SK-N-SH treated with all-trans-retinoic acid at 6 μM for 48 hours (cell line): ENCODE measurements at regions not wholly inside any gene's neighbourhood (a gene's known extent, or its start where the extent isn't known, plus 50 kb on each side); places are given as distances from the start of the nearest gene placed in this dataset.

ENCODE experiments used
- ARNTL ChIP-seq: fragments of 450-650 bp; formaldehyde crosslinking; IDR thresholded peaks from 2 replicates; pipeline ENCODE4 v1.5.0; 2020; ENCODE audit warnings: low read depth, mild to moderate bottlenecking, moderate library complexity, borderline replicate concordance
- BACH2 ChIP-seq: fragments of 250-450 bp; sonication (Bioruptor Pico); IDR thresholded peaks from 2 replicates; pipeline ENCODE4 v1.9.0; 2021; ENCODE audit warnings: mild to moderate bottlenecking, borderline replicate concordance
- CSDC2 ChIP-seq: fragments of 250-450 bp; sonication (Bioruptor Pico); IDR thresholded peaks from 2 replicates; pipeline ENCODE4 v1.5.0; 2020; ENCODE audit warnings: mild to moderate bottlenecking, moderate library complexity
- OSR1 ChIP-seq: fragments of 250-450 bp; sonication (Bioruptor Pico); IDR thresholded peaks from 2 replicates; pipeline ENCODE4 v1.8.0; 2022; ENCODE audit warnings: moderate library complexity, mild to moderate bottlenecking, inconsistent platforms
- PATZ1 ChIP-seq: fragments of 250-450 bp; sonication (Bioruptor Pico); IDR thresholded peaks from 2 replicates; pipeline ENCODE4 v1.8.0; 2020; ENCODE audit warnings: mild to moderate bottlenecking, moderate library complexity, borderline replicate concordance
- PPARA ChIP-seq: fragments of 250-450 bp; sonication (Bioruptor Pico); IDR thresholded peaks from 2 replicates; pipeline ENCODE4 v1.5.0; 2020; ENCODE audit warnings: mild to moderate bottlenecking, borderline replicate concordance
- RARB ChIP-seq: fragments of 250-450 bp; sonication (Bioruptor Pico); IDR thresholded peaks from 2 replicates; pipeline ENCODE4 v1.8.0; 2021; ENCODE audit warnings: mild to moderate bottlenecking, moderate library complexity
- TCF4 ChIP-seq: fragments of 250-450 bp; sonication (Bioruptor Pico); IDR thresholded peaks from 2 replicates; pipeline ENCODE4 v1.8.0; 2021; ENCODE audit warnings: mild to moderate bottlenecking, moderate library complexity, borderline replicate concordance
- TSHZ2 ChIP-seq: fragments of 250-450 bp; sonication (Bioruptor Pico); IDR thresholded peaks from 2 replicates; pipeline ENCODE4 v1.5.0; 2020; ENCODE audit warnings: mild to moderate bottlenecking, moderate library complexity
- ZC3H10 ChIP-seq: fragments of 250-450 bp; sonication (Bioruptor Pico); IDR thresholded peaks from 2 replicates; pipeline ENCODE4 v1.5.1; 2021; ENCODE audit warnings: mild to moderate bottlenecking, moderate library complexity
- ZFP30 ChIP-seq: fragments of 450-650 bp; formaldehyde crosslinking; IDR thresholded peaks from 2 replicates; pipeline ENCODE4 v1.5.0; 2022; ENCODE audit warnings: mild to moderate bottlenecking, moderate library complexity
- ZNF70 ChIP-seq: fragments of 450-650 bp; formaldehyde crosslinking; IDR thresholded peaks from 2 replicates; pipeline ENCODE4 v1.5.0; 2020; ENCODE audit warnings: mild to moderate bottlenecking, moderate library complexity

- no peak for TF ChIP-seq TCF4 (CRISPR knock-in tag)
- no peak for TF ChIP-seq PPARA (CRISPR knock-in tag)
- no peak for TF ChIP-seq OSR1 (CRISPR knock-in tag)
- no peak for TF ChIP-seq RARB (CRISPR knock-in tag)
- TF ChIP-seq BACH2 (CRISPR knock-in tag) = no peak
- no peak for TF ChIP-seq ZC3H10 (CRISPR knock-in tag)
- no peak for TF ChIP-seq ZFP30 (CRISPR knock-in tag)
- TF ChIP-seq PATZ1 = no peak
- no peak for TF ChIP-seq ARNTL (CRISPR knock-in tag)
- no peak for TF ChIP-seq CSDC2 (CRISPR knock-in tag)
- TF ChIP-seq ZNF70 (CRISPR knock-in tag) = no peak
- no peak for TF ChIP-seq TSHZ2 (CRISPR knock-in tag)
Observed at GRCh38 chr20:22701679-22702308, 117.4 kb upstream of the FOXA2 start.
